GM18867 (cell line): ENCODE measurements at regions not wholly inside any gene's neighbourhood (a gene's known extent, or its start where the extent isn't known, plus 50 kb on each side); places are given as distances from the start of the nearest gene placed in this dataset.

ENCODE experiments used
- ATAC-seq: cut with Tn5 transposase; IDR thresholded peaks from one replicate; pipeline ENCODE4 v1.9.1; 2021; ENCODE audit warnings: mild to moderate bottlenecking, moderate library complexity; ENCODE audit not compliant: unreplicated experiment

GRCh38 chr5:5066276-5067186, 73.6 kb upstream of the ADAMTS16 start:
- peak; percentile 47 for ATAC-seq

- ATAC-seq: no peak
Observed at GRCh38 chr5:5069851-5070250, 70.3 kb upstream of the ADAMTS16 start.

- no peak for ATAC-seq
Observed at GRCh38 chr5:5071554-5071953, 68.6 kb upstream of the ADAMTS16 start.

- ATAC-seq: no peak
Observed at GRCh38 chr5:5077236-5077635, 62.9 kb upstream of the ADAMTS16 start.

GRCh38 chr5:5078009-5078897, 61.9 kb upstream of the ADAMTS16 start:
- no peak for ATAC-seq

- no peak for ATAC-seq
Observed at GRCh38 chr5:5079876-5080275, 60.3 kb upstream of the ADAMTS16 start.

GRCh38 chr5:5080790-5081189, 59.3 kb upstream of the ADAMTS16 start:
- ATAC-seq: no peak

GRCh38 chr5:5085381-5085780, 54.7 kb upstream of the ADAMTS16 start:
- ATAC-seq: no peak

- ATAC-seq: no peak
Observed at GRCh38 chr5:5089895-5090649, 50.1 kb upstream of the ADAMTS16 start.
